ENCODE measurements at regions not wholly inside any gene's neighbourhood (a gene's known extent, or its start where the extent isn't known, plus 50 kb on each side); places are given as distances from the start of the nearest gene placed in this dataset.
"Not testable (repeated sequence)": the region's sequence is repeated elsewhere in the genome, so short reads cannot be mapped to it uniquely, and the experiment has no call there.

GRCh38 chr1:79252598-79252997, 246.1 kb upstream of the ADGRL4 start:
- H3K4me1 ChIP-seq, result no peaks in the 10 kb centered on the region
- H3K27ac ChIP-seq, result no peak overlapping the region
- no peak for DNase-seq
- TF ChIP-seq, protein P1, sequence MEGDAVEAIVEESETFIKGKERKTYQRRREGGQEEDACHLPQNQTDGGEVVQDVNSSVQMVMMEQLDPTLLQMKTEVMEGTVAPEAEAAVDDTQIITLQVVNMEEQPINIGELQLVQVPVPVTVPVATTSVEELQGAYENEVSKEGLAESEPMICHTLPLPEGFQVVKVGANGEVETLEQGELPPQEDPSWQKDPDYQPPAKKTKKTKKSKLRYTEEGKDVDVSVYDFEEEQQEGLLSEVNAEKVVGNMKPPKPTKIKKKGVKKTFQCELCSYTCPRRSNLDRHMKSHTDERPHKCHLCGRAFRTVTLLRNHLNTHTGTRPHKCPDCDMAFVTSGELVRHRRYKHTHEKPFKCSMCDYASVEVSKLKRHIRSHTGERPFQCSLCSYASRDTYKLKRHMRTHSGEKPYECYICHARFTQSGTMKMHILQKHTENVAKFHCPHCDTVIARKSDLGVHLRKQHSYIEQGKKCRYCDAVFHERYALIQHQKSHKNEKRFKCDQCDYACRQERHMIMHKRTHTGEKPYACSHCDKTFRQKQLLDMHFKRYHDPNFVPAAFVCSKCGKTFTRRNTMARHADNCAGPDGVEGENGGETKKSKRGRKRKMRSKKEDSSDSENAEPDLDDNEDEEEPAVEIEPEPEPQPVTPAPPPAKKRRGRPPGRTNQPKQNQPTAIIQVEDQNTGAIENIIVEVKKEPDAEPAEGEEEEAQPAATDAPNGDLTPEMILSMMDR (IDR thresholded peaks at IDR 0.05), result no peak
- TF ChIP-seq POLR2A (IDR thresholded peaks at IDR 0.05), result no peak
- H3K9me3 ChIP-seq, result no peaks in the 10 kb centered on the region
- no peaks in the 10 kb centered on the region for H3K27me3 ChIP-seq
- no peak overlapping the region for H3K4me3 ChIP-seq
- no peaks in the 10 kb centered on the region for H3K36me3 ChIP-seq

DNA sequence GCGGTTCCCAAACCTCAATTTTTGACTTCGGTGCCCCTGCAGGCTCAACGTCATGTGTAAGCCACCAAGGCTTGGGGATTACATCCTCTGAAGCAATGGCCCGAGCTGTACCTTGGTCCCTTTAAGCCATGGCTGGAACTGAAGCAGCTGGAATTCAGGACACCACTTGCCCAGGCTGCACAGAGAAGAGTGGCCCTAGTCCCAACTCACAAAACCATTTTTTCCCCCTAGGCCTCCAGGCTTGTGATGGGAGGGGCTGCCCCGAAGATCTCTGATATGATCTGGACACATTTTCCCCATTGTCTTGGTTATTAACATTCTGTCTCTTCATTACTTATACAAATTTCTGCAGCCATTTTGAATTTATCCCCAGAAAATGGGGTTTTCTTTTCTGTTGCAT, 233.3 kb upstream of the ADGRL4 start:
- Histone ChIP-seq H3K4me3 (no peak overlapping the region), H3K4me1 (no peaks in the 10 kb centered on the region), H3K27ac (no peak overlapping the region), H3K36me3 (no peaks in the 10 kb centered on the region), H3K27me3 (no peaks in the 10 kb centered on the region), H3K9me3 (no peaks in the 10 kb centered on the region)
- TF ChIP-seq, protein P1 (IDR thresholded peaks at IDR 0.05), result no peak
- no peak for TF ChIP-seq POLR2A (IDR thresholded peaks at IDR 0.05)
- DNase-seq, result no peak

- Histone ChIP-seq H3K4me1 (no peaks in the 10 kb centered on the region), H3K36me3 (no peaks in the 10 kb centered on the region), H3K4me3 (no peak overlapping the region), H3K27ac (no peak overlapping the region), H3K9me3 (no peaks in the 10 kb centered on the region), H3K27me3 (no peaks in the 10 kb centered on the region)
- no peak for DNase-seq
- no peak for TF ChIP-seq POLR2A (IDR thresholded peaks at IDR 0.05)
- TF ChIP-seq, protein P1 (IDR thresholded peaks at IDR 0.05), result no peak
Observed at GRCh38 chr1:79235301-79236002, 228.9 kb upstream of the ADGRL4 start.

- no peaks in the 10 kb centered on the region for H3K9me3 ChIP-seq
- no peak overlapping the region for H3K4me3 ChIP-seq
- no peaks in the 10 kb centered on the region for H3K4me1 ChIP-seq
- no peaks in the 10 kb centered on the region for H3K27me3 ChIP-seq
- TF ChIP-seq POLR2A (IDR thresholded peaks at IDR 0.05), result no peak
- TF ChIP-seq, protein P1 (IDR thresholded peaks at IDR 0.05), result no peak
- H3K27ac ChIP-seq, result no peak overlapping the region
- no peaks in the 10 kb centered on the region for H3K36me3 ChIP-seq
- no peak for DNase-seq
Observed at GRCh38 chr1:79232818-79233217, 226.3 kb upstream of the ADGRL4 start.

DNA sequence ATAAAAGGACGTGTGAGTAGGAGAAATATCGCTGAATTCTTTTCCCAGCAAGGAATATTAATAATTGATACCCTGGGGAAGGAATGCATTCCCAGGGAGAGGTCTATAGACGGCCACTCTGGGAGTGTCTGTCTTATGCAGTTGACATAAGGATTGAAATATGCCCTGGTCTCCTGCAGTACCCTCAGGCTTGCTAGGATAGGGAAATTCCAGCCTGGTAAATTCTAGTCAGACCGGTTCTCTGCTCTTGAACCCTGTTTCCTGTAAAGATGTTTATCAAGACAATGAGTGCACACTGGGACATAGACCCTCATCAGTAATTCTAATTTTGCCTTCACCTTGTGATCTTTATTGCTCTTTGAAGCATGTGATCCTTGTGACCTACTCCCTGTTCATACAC, 224.2 kb upstream of the ADGRL4 start:
- not testable (repeated sequence) for H3K27me3 ChIP-seq, H3K36me3 ChIP-seq, H3K4me3 ChIP-seq, H3K9me3 ChIP-seq, H3K27ac ChIP-seq, H3K4me1 ChIP-seq, DNase-seq

GRCh38 chr1:79226963-79227362, 220.4 kb upstream of the ADGRL4 start:
- Histone ChIP-seq H3K36me3 (no peaks in the 10 kb centered on the region), H3K4me1 (no peaks in the 10 kb centered on the region), H3K27ac (no peak overlapping the region), H3K4me3 (no peak overlapping the region), H3K27me3 (no peaks in the 10 kb centered on the region), H3K9me3 (no peaks in the 10 kb centered on the region)
- no peak for DNase-seq
- TF ChIP-seq, protein P1 (IDR thresholded peaks at IDR 0.05), result no peak
- TF ChIP-seq POLR2A (IDR thresholded peaks at IDR 0.05), result no peak
